GM12865 (cell line): ENCODE measurements at regions not wholly inside any gene's neighbourhood (a gene's known extent, or its start where the extent isn't known, plus 50 kb on each side); places are given as distances from the start of the nearest gene placed in this dataset.

Experiments used
- DNase-seq: peaks from one replicate; pipeline ENCODE4 v3.0.0; 2010; ENCODE audit warnings: low read depth
- H3K4me3 ChIP-seq: 2 replicates; pipeline ENCODE4 v1.5.1; 2011; ENCODE audit warnings: mild to moderate bottlenecking, low read depth, low read length, control low read depth
- CTCF ChIP-seq: IDR thresholded peaks from 2 replicates; pipeline ENCODE4 v1.5.1; 2011; ENCODE audit warnings: low read length, control low read depth, low read depth, inconsistent platforms; ENCODE audit not compliant: insufficient read depth; ENCODE audit errors: missing control alignments

- no peak for DNase-seq
- no peak overlapping the region for H3K4me3 ChIP-seq
- no peak for TF ChIP-seq CTCF
These were observed 1323.6 kb downstream of the TBC1D22A start for GRCh38 chr22:48085901-48086645.

GRCh38 chr22:48084729-48085050 is 1322.2 kb downstream of the TBC1D22A start:
- no peak overlapping the region for H3K4me3 ChIP-seq
- no peak for DNase-seq
- TF ChIP-seq CTCF = no peak

GRCh38 chr22:48084041-48084728 is 1321.7 kb downstream of the TBC1D22A start:
- DNase-seq = peak; percentile 74
- no peak for TF ChIP-seq CTCF
- no peak overlapping the region for H3K4me3 ChIP-seq

- peak; percentile 38 for DNase-seq
- no peak overlapping the region for H3K4me3 ChIP-seq
These were observed 1321.1 kb downstream of the TBC1D22A start for GRCh38 chr22:48083502-48083901.

GRCh38 chr22:48082284-48082683 is 1319.8 kb downstream of the TBC1D22A start:
- DNase-seq = no peak
- H3K4me3 ChIP-seq = no peak overlapping the region
- TF ChIP-seq CTCF = no peak

More at GRCh38 chr22:48083502-48083901, 1321.1 kb downstream of the TBC1D22A start:
- TF ChIP-seq CTCF = no peak

- DNase-seq = no peak
- no peak for TF ChIP-seq CTCF
- no peak overlapping the region for H3K4me3 ChIP-seq
These were observed 1318.8 kb downstream of the TBC1D22A start for GRCh38 chr22:48081281-48081680.
